ENCODE measurements at regions not wholly inside any gene's neighbourhood (a gene's known extent, or its start where the extent isn't known, plus 50 kb on each side); places are given as distances from the start of the nearest gene placed in this dataset.

GRCh38 chr4:3344104-3344503 lies 51.3 kb downstream of the RGS12 start:
- Histone ChIP-seq H2AFZ (ENCODE audit: low read depth) (no peak overlapping the region), H3K4me1 (ENCODE audit: control insufficient read depth in 1 of 2, insufficient read depth in 2 of 2, low read depth in 1 of 2, low read length in 1 of 2) (peaks cover 0 to 4% of the 10 kb centered on the region in 2 experiments; a peak in 3 of 4 replicates), H4K20me1 (ENCODE audit: insufficient read depth) (peaks cover 26% of the 10 kb centered on the region; the same call in 1 of the 2 replicates), H3K36me3 (replicated peaks in 1 of 2; ENCODE audit: control insufficient read depth in 1 of 2, insufficient read depth in 2 of 2, low read length in 1 of 2) (no peaks in the 10 kb centered on the region), H3K4me2 (no peak overlapping the region), H3K9me3 (no peaks in the 10 kb centered on the region), H3K4me3 (ENCODE audit: low read depth in 2 of 2, low read length in 1 of 2) (no peak overlapping the region), H3K9ac (no peak overlapping the region), H3K9me2 (no peaks in the 10 kb centered on the region), H3K27ac (ENCODE audit: low read depth in 2 of 2, low read length in 1 of 2) (no peak overlapping the region), H3K79me2 (ENCODE audit: insufficient read depth) (peaks cover 30% of the 10 kb centered on the region; the same call in 1 of the 2 replicates), H3F3A (replicated peaks; ENCODE audit: insufficient read depth) (peaks cover 4% of the 10 kb centered on the region), H3K27me3 (ENCODE audit: insufficient read depth) (no peaks in the 10 kb centered on the region)
- TF ChIP-seq ZBTB33 (IDR thresholded peaks at IDR 0.05; ENCODE audit: borderline replicate concordance, low read depth): no peak
- TF ChIP-seq MEF2A (IDR thresholded peaks at IDR 0.05; ENCODE audit: borderline replicate concordance, low read depth): no peak
- TF ChIP-seq NFIC (IDR thresholded peaks at IDR 0.05; ENCODE audit: borderline replicate concordance): no peak
- WGBS (ENCODE audit: low lambda C conversion rate): 92% methylated on average over 3 of the region's 9 CpGs
- ChIA-PET POLR2A (no interaction called here), CTCF (interaction anchor here (1.2 to 6.5 kb wide), 4 partner anchors 11 to 136 kb away, joined by 4 to 142 read pairs (median 20); partner anchors contain the start of gene HGFAC)
- DNase-seq: no peak

GRCh38 chr4:3344596-3344995 lies 51.8 kb downstream of the RGS12 start:
- POLR2A ChIA-PET: no interaction called here
- no peaks in the 10 kb centered on the region for H3K27me3 ChIP-seq (ENCODE audit: insufficient read depth)
- no peaks in the 10 kb centered on the region for H3K36me3 ChIP-seq (replicated peaks in 1 of 2; ENCODE audit: control insufficient read depth in 1 of 2, insufficient read depth in 2 of 2, low read length in 1 of 2)
- peaks cover 22% of the 10 kb centered on the region; the same call in 1 of the 2 replicates for H4K20me1 ChIP-seq (ENCODE audit: insufficient read depth)
- no peaks in the 10 kb centered on the region for H3K9me2 ChIP-seq
- no peaks in the 10 kb centered on the region for H3K9me3 ChIP-seq
- no peak for DNase-seq
- no peak overlapping the region for H3K9ac ChIP-seq
- CTCF ChIA-PET: interaction anchor here (0.6 to 6.5 kb wide), 5 partner anchors 11 to 136 kb away, joined by 3 to 142 read pairs (median 10); partner anchors contain the start of gene HGFAC
- H3K4me1 ChIP-seq (ENCODE audit: control insufficient read depth in 1 of 2, insufficient read depth in 2 of 2, low read depth in 1 of 2, low read length in 1 of 2): peaks cover 0 to 4% of the 10 kb centered on the region in 2 experiments; a peak in 3 of 4 replicates
- 95% methylated on average over 4 of the region's 4 CpGs for WGBS (ENCODE audit: low lambda C conversion rate)
- no peak overlapping the region for H3K4me3 ChIP-seq (ENCODE audit: low read depth in 2 of 2, low read length in 1 of 2)
- peaks cover 4% of the 10 kb centered on the region for H3F3A ChIP-seq (replicated peaks; ENCODE audit: insufficient read depth)
- no peak overlapping the region for H3K27ac ChIP-seq (ENCODE audit: low read depth in 2 of 2, low read length in 1 of 2)
- H2AFZ ChIP-seq (ENCODE audit: low read depth): no peak overlapping the region
- H3K79me2 ChIP-seq (ENCODE audit: insufficient read depth): peaks cover 26% of the 10 kb centered on the region; the same call in 1 of the 2 replicates
- TF ChIP-seq RCOR1 (IDR thresholded peaks at IDR 0.05; ENCODE audit: low read length) (no peak), USF2 (IDR thresholded peaks at IDR 0.05; ENCODE audit: borderline replicate concordance, low read depth, low read length) (no peak), EP300 (IDR thresholded peaks at IDR 0.05; ENCODE audit: borderline replicate concordance in 1 of 2, low read depth in 1 of 2, low read length in 1 of 2) (no peak), JUND (IDR thresholded peaks at IDR 0.05) (no peak), REST (IDR thresholded peaks at IDR 0.05; ENCODE audit: low read depth, low read length) (no peak), IRF3 (IDR thresholded peaks at IDR 0.05; ENCODE audit: low read depth, low read length) (no peak), FOSL2 (IDR thresholded peaks at IDR 0.05; ENCODE audit: borderline replicate concordance, low read depth) (no peak), TCF12 (IDR thresholded peaks at IDR 0.05) (no peak), ZBTB33 (IDR thresholded peaks at IDR 0.05; ENCODE audit: borderline replicate concordance, low read depth) (no peak)
- H3K4me2 ChIP-seq: no peak overlapping the region

Data from SK-N-SH (cell line).